SKM-1 treated with dmso at 0.1 percent for 144 hours (cell line): ENCODE measurements at regions not wholly inside any gene's neighbourhood (a gene's known extent, or its start where the extent isn't known, plus 50 kb on each side); places are given as distances from the start of the nearest gene placed in this dataset.

Source experiments
- DNase-seq: peaks from one replicate; lab custom pipeline; 2025; ENCODE audit not compliant: unreplicated experiment; lab: John Stamatoyannopoulos, UW

GRCh38 chr10:78851647-78852046 is 217.1 kb upstream of the ZMIZ1 start:
- DNase-seq, result no peak

GRCh38 chr10:78852466-78853240 is 216.1 kb upstream of the ZMIZ1 start:
- DNase-seq, result peak; percentile 16

- no peak for DNase-seq
Observed at GRCh38 chr10:78853864-78854263, 214.9 kb upstream of the ZMIZ1 start.

GRCh38 chr10:78856421-78856820 is 212.3 kb upstream of the ZMIZ1 start:
- DNase-seq, result no peak

- DNase-seq, result no peak
Observed at GRCh38 chr10:78857193-78857592, 211.6 kb upstream of the ZMIZ1 start.

- no peak for DNase-seq
Observed at GRCh38 chr10:78859266-78859665, 209.5 kb upstream of the ZMIZ1 start.

GRCh38 chr10:78859769-78860168 is 209.0 kb upstream of the ZMIZ1 start:
- no peak for DNase-seq

GRCh38 chr10:78860260-78860914 is 208.4 kb upstream of the ZMIZ1 start:
- DNase-seq, result no peak

GRCh38 chr10:78861529-78862327 is 207.0 kb upstream of the ZMIZ1 start:
- no peak for DNase-seq

- DNase-seq, result no peak
Observed at GRCh38 chr10:78862328-78862640, 206.5 kb upstream of the ZMIZ1 start.

GRCh38 chr10:78863140-78863905 is 205.4 kb upstream of the ZMIZ1 start:
- no peak for DNase-seq

- DNase-seq, result no peak
Observed at GRCh38 chr10:78863906-78864239, 204.9 kb upstream of the ZMIZ1 start.

GRCh38 chr10:78864761-78865537 is 203.8 kb upstream of the ZMIZ1 start:
- no peak for DNase-seq

GRCh38 chr10:78865538-78865875 is 203.3 kb upstream of the ZMIZ1 start:
- no peak for DNase-seq

GRCh38 chr10:78865931-78866717 is 202.6 kb upstream of the ZMIZ1 start:
- DNase-seq, result no peak

GRCh38 chr10:78866731-78867554 is 201.8 kb upstream of the ZMIZ1 start:
- no peak for DNase-seq

- DNase-seq, result no peak
Observed at GRCh38 chr10:78867555-78867939, 201.2 kb upstream of the ZMIZ1 start.

GRCh38 chr10:78868048-78868447 is 200.7 kb upstream of the ZMIZ1 start:
- DNase-seq, result no peak

GRCh38 chr10:78868456-78868855 is 200.3 kb upstream of the ZMIZ1 start:
- DNase-seq, result no peak
